ENCODE measurements at regions not wholly inside any gene's neighbourhood (a gene's known extent, or its start where the extent isn't known, plus 50 kb on each side); places are given as distances from the start of the nearest gene placed in this dataset.

DNA sequence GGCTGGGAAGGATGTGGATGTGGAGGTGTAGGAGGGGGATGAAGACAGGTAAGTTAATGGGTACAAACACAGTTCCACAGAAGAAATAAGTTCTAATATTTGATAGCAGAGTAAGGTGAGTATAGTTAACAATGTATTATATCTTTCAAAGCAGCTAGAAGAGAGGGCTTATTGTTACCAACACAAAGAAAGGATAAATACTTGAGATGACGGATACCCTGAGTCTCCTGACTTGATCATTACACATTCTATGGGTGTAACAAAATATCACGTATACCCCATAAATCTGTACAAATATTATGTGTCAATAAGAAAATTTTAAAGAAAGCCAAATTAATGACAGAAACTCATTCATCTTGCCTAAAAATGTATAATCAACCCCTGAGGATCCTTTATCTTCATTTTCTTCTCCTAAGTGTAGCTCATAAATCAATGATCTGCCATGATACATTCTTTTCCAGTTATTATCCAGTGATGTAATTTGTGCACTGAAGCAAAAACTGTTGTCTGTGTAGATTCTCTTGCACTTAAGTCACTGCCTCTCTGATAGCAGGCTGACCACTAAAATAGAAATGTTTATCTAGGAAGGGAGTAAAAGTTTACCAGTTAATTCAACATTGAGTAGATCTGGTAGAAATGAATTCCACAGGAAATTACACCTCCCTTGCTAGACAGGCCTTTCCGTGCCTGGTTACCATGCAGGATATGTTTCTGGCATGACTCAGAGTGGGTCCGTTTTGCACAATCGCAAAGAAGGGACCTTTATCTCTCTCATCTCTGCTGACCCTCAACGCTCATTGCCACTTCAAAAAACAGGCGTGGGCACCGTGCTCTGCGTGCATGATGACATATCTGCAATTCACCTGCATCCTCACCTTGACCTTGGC, 249.7 kb upstream of the NCKAP5 start:
- DNase-seq, result no peak

DNA sequence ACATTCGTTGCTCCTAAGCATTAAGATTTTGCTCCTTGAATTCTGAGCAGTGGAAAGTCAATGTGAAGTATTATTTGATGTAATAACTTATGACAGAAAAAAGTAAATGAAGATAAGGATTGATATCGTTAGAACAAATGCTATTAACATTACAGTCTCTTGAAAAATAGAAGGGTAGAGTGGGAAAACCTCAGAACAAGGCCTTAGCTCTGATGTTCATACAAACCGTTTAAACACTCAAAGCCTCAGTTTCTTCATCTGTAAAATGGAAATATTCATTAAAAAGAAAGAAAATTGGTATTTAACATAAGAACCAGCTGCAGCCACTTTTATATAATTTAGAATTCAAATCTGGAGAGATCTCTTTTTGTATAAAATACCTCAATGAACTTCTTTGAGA, 250.4 kb upstream of the NCKAP5 start:
- no peak for DNase-seq

DNA sequence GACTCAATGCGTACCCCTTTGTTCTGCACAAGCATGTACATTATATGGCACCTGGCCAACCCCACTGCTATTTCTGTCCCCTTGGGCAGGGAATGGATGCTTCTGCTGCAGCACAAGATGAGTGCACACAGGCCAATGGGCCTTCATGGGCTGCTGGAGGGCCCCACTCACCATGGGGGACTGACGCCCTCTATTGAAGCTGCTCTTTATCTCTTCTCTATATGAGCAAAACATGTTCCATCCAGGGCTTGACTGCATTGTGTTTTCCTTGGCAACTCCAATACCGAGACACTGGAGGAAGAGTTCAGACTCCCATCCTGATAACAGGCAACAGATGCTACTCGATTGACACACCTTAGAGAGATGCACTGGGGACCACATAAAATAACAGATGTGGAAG, 251.6 kb upstream of the NCKAP5 start:
- no peak for DNase-seq

DNA sequence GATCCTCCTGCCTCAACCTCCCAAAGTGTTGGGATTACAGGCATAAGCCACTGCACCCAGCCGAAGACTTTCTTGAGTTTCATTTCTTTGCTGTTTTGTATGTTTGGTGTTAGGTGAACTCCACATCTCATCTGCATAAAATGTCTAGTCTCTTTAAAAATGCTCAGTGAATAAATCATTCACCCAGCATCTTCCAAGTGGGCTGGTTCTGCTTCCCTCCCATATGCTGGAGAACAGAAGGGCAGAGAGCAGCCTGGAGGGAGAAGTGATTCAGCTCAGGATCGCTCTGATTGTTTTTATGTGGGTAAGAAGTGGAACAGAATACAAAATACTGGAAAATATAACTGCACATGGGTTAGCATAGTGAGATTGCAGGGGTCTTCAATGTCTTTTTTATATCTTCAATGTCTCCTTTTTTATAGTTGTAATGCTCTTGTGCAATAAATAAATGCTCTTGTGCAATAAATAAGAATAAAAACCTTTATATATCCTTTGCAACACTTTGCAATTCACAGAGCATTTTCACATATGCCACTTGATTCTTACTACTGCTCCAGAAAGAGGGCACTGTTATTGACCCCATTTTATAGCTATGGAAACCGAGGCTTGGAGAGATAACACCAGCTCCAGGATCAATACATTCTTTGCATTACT, 253.0 kb upstream of the NCKAP5 start:
- no peak for DNase-seq

DNA sequence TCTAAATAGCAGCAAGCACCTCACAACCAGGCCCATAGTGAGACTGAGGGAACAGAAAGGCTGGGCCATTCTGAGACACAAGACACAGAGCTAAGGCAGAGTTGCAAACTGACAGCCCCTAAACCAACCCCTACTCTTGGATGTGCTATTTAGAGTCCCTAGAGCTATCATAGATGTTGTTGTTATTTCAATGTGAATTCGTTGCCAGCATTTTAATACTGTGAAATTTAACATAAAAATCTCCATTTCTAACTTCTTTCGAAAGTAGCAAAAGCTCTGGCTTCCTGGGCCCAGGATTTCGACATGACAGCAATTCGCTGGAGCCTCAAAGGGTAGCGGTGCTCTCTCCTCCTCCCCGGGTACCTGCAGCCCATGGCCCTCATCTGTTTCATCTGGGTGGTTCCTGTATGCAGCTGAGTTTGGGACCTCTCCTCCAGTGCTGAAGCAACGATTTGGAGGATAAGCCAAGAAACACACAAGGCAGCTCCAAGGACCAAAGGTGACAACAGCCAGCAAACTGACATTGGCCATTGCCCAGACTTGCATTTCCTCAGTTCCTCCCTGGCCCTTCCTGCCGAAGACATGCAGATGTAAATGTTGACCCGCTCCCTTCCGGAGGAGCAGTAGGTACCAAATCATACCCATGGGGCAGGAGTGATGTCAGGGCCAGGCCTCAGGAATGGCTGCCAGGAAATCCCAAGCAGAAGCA, 254.4 kb upstream of the NCKAP5 start:
- DNase-seq, result no peak

DNA sequence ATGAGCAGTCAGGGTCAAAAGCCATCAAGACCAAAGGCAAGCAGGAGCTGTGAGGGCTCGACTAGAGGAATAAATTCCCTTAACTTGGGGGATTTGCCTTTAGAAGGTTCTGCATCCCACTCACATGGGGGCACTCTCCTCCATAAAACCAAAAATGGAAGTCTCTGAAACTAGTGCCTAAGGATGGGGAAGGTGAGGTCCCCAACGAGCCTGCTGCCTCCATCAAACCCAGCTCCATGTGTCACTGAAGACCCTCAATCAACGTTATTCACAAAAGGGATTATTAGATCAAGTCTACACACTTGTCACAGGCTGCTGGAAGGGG, 254.9 kb upstream of the NCKAP5 start:
- DNase-seq, result no peak

DNA sequence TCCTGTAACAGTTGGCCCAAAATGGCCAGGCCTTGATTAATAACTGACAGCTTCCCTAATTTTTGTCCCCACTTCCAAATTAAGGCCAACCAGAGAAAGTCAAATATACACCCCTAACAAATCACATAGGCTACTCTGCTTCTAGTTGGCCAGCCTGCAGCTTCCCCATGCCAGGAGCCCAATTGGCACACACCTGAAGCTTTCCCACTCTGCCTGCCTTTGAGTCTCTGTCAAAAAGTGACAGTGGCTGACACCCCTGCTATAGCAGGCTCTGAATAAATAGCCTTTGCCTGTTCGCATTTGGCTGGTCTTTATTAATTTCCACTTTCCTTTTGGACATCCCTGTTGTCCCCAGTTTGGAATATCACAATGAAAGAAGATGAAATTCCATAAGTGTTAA, 256.6 kb upstream of the NCKAP5 start:
- no peak for DNase-seq

DNA sequence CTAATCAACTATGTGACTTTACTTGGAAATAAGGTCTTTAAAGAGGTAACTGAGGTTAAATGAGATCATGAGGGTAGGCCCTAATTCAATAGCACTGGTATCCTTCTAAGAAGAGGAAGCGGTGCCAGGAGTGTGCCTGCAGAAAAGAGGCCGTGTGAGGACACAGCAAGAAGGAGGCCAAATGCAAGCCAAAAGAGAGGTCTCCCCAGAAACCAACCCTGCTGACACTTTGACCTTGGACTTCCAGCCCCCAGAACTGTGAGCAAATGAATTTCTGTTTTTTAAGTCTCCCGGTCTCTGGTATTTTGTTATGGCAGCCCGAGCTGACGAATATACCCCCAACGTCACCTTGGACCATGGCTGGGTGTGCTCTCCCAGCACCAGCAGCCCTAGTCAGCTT, 257.5 kb upstream of the NCKAP5 start:
- no peak for DNase-seq

DNA sequence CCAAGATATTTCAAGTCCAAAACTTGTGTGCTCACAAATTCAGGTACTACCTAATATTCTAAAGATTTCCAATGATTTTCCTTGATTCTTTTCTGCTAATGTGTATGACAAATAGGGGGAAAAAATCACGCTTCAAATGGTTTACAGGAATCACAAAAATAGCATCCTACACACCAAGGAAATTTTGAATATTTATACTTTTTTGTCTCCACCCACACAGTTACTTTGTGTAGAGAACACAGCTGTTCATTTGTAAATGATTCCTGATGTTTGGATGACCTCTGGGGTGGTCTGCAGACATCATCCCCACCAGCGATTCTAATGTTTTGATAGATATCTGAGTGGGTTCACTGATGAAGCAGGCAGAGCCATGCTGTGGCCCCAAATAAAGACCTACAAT, 260.6 kb upstream of the NCKAP5 start:
- DNase-seq, result no peak

DNA sequence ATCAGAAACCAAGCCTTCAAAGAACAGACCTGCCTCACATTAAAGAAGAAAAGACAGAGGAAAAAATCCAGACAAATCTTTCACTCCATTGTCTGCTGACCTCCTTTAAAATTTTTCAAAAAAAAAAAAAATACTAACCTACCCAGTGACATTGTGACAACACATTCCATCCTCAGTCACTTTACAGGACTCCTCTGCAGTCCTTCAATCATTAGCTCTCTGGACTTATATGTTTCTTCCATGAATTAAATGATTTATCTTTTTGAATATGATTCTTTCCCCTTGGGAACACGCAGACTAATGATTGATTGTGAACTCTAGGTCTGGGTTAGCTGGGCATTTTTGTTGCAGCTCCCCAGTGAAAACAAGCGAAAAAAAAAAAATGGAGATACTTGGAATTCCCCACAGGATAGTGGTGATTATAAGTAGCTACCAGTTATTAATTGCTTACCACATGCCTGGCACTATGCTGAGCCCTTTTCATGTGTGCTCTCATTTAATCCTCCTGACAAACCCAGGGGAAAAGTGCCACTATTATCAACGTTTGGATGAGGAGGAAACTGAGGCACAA, 261.3 kb upstream of the NCKAP5 start:
- DNase-seq, result no peak

DNA sequence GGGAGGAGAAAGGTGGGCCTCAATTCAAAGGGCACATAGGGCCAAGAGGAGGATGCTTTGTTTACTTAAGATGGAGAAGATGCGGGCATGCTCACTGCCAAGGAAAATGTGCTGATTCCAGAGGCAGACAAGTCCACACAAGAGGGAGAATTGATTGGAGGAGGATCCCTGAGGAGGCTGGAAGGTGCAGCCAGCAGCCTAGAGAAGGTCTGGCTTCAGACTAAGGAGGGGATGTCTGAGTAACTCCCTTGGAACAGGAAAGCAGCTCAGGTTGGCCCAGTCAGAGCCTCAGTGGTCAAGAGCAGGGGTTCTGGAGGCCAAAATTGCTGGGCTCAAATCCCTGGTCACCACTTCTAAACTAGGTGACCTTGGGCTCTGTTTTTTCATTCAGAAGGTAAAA, 265.5 kb upstream of the NCKAP5 start:
- no peak for DNase-seq

DNA sequence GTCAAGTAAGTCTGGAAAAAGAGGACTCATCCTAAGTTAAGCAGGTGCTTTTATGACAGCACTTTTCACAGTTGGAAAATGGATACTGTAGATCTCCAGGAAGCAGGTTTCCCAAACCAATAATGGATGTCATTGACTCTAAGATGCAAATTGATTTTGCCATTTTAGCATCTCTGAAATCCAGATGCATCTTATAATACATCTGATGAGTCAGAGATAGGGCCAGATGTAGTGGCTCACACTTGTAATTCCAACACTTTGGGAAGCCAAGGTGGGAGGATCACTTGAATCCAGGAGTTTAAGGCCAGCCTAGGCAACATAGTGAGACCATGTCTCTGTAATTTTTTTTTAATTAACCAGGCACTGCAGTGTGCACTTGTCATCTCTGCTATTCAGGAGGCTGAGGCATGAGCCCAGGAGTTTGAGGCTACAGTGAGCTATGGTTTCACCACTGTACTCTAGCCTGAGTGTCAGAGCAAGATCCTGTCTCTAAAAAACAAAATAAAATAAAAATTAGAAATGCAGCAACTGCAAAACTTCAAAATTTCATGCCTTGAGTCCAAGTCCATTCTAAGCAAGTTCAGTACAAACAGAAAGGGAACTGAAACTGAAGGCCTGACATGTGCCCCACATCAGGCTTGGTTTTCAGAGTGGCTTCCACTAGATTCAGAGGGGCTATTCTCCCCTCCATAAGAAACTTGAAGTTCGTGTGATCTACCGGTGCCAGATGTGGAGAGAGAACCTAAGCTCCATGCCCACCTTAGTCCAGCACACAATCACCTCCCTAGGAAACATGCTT, 267.8 kb upstream of the NCKAP5 start:
- no peak for DNase-seq

DNA sequence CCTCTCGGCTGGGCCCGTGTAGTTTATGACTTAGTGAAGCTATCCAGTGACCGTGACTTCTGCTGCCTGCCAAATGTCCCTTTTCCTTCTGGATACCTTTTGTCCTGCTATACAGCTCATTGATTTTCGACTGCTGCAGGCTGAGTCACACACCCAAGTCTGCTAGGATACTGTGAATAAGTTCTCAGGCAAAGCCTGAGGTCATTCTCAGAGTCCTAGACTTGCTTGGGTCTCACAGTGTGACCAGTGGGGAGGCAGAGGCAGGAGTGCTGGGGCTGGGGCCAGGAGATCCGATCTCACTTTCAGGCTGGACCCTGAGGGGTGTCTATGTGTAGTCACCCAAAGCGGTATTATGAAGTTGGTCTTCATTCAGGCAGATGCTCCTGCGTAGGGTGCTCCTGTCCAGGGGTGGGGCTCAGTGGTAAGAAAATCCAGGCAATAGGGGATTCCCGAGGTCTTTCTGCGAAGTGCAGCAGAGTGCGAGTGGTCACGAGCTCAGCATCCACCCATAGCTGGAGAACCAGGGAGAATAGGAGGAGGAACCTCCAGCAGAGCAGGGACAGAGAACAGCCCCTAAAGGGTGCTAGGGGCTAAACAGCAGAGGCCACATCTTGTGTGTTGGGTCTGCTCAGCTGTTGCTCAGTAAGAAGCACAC, 268.6 kb upstream of the NCKAP5 start:
- no peak for DNase-seq

DNA sequence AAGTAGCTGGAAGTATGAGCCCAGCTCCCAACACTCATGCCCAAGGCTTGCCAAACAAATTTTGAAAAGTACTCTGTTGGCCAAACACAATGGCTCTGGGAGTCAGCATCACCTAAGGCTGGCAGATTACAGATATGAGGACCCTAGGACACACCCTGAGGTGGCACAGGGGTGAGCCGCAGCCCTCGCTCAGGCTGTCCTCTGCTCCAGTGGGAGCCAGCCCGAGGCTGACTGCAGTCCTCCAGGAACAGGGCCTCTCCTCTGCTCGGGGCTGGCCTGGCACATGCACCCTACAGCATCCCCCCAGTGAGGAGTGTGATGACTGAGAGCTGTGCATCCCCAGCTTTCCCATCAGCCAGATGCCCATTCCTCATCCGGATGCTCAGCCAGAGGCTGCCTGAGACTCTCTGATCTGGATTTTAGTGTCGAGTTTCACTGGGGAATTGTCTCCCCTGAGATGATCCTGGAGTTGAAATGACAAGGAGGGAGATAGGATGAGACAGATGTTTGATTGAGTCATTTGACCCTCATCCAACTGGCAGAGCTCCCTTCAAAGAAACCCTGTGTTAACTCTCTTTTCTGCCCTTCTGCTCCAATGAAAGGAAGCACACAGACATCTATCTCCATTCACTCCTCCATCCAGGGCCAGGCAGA, 269.3 kb upstream of the NCKAP5 start:
- no peak for DNase-seq

DNA sequence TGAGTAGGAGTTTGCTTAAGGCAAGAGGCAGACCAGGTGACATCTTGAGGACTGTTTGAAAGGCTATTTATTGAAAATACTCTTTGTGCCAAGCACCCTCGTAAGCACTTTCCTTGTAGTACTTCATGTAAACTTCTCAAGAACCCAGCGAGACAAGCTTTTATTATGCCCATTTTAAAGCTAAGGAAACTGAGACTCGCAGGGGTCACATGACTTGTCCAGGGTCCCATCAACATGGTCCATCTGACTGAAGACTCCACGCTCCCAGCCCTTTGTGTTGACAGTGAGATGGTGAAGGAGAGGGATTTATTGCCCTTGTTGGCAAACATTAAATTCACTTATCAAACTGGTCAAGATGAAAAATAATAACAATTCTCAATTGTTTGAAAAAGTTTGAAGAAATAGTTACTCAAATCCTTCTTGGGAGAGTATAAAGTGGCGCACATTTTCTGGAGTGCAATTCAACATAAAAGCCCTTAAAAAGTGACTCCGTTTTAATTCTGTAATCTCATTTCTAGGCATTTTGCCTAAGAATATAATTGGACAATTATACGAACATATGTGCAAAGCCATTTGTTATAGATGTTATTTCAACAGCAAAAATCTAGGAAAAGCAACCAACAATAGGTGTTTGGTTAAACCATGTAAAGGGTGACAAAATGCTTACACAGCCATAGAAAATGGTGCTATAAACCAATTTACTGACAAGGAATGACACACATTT, 270.5 kb upstream of the NCKAP5 start:
- no peak for DNase-seq

DNA sequence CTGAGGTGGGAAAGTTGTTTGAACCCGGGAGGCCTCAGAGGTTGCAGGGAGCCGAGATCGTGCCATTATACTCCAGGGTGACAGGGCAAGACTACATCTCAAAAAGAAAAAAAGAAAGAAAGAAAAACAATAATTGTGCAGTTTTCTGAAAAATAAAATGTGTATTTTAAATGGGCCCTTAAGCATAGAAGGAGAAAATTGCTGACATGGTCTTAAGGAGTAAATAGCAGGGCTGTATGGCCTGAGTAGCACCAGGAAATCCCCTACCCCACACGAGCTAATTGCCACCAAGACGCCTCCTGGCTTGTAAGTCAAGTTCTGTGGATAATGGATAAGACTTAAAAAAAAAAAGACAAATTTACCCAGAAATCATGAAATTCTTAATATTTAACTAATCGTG, 271.4 kb upstream of the NCKAP5 start:
- no peak for DNase-seq

DNA sequence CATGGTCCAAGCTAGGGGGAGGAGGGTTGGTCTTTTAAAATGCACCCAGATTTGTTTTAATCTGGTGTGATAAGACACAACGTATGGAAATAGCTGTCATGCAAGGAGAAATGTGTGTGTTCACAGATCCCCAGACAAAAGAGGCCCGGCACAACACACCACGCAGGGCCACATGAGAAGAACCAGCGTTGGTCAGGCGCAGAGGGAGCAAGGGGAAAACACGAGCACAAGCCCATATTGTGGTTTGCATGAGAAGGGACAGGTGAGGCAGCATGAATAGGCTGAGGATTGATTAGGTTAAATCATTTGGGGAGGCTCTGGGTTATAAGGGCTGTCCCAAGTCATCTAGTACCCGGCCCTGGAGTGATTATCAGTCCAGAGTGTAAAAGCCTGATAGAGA, 272.5 kb upstream of the NCKAP5 start:
- DNase-seq, result no peak

DNA sequence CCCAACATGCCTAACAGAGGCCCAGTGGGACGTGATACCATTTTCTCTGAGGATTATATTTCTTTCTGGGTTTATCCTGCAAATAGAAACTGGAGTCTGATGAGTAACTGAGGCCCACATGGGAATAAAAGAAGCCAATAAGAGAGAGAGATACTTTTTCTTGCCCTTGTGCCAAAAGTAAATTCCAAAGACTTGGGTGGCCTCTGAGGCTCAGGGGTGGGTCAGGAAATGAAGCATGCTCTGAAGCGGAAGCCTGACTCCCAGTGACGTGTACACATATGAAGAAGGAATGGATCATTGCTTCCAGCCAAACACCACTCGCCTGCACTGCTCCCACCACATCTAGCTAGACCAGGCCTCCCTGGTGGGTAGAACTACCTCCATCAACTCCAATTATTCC, 273.6 kb upstream of the NCKAP5 start:
- DNase-seq, result no peak

DNA sequence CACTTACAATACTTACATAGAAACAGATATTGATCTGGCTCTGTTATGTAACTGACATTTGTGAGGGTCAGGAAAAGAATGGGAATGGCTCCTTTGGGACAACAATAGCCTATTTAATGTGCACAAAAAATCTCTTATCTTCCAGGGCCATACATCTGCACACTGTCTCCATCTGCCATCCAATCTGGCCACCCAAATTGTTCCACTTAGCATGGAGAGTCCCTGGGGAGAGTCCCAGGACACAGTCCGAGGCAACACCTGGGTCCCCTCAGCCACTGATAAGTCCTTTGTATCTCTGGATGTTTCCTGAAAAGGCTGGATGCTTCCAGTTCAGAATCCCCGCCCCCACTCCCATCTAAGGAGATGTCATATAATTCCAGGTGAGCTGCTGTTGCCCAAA, 274.2 kb upstream of the NCKAP5 start:
- DNase-seq, result no peak

DNA sequence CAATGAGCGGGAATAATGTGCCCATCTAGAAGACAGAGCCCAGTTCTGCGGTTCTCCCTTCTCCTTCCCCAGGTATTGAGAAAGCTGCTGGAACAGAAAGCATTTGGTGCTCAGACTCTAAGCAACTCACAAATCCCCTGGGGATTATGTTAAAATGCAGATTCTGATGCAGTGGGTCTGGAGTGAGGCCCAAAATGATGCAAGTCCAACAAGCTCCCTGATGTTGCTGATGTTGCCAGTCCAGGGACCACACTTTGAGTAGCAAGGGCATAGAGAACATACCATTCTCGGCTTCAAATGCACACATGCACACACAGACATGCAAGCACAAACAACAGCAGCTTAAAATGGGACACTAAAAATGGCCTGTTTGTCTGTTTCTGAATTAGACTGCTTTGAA, 274.8 kb upstream of the NCKAP5 start:
- DNase-seq, result no peak

DNA sequence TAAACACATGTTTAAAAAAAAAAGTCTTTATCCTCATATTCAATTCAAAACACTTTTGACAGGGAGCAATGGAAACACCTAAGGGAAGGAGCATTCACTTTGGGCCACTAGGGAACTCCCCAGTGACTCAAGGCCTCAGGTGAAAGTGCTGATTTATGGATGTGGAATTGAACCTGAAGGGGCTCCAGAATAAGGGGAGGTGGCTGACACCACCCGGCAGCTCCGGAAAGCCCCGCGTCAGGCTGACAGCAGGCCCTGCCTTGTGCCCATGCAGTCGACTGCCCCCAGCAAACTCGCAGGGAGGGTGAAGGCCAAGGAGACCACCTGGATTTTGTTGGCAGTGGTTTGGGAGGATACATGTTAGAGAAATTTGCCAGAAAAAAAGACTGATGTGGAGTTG, 275.3 kb upstream of the NCKAP5 start:
- no peak for DNase-seq
